NOMO-1 treated with DMSO at 0.1 percent for 48 hours (cell line): ENCODE measurements at regions not wholly inside any gene's neighbourhood (a gene's known extent, or its start where the extent isn't known, plus 50 kb on each side); places are given as distances from the start of the nearest gene placed in this dataset.

ENCODE experiments used
- DNase-seq: peaks from one replicate; lab custom pipeline; 2025; ENCODE audit not compliant: unreplicated experiment; lab: John Stamatoyannopoulos, UW

- no peak for DNase-seq
These were observed 304.3 kb upstream of the DPH6 start for GRCh38 chr15:35850284-35850683.

GRCh38 chr15:35851491-35851890, 305.5 kb upstream of the DPH6 start:
- no peak for DNase-seq

GRCh38 chr15:35852818-35853624, 307.1 kb upstream of the DPH6 start:
- no peak for DNase-seq

- DNase-seq: no peak
These were observed 308.4 kb upstream of the DPH6 start for GRCh38 chr15:35854316-35854715.

GRCh38 chr15:35857567-35858226, 311.7 kb upstream of the DPH6 start:
- no peak for DNase-seq

GRCh38 chr15:35858707-35859106, 312.7 kb upstream of the DPH6 start:
- DNase-seq: no peak

GRCh38 chr15:35863655-35864054, 317.7 kb upstream of the DPH6 start:
- DNase-seq: no peak

- no peak for DNase-seq
These were observed 321.4 kb upstream of the DPH6 start for GRCh38 chr15:35867356-35867755.

GRCh38 chr15:35871282-35871681, 325.3 kb upstream of the DPH6 start:
- DNase-seq: no peak

GRCh38 chr15:35871812-35872211, 325.8 kb upstream of the DPH6 start:
- DNase-seq: no peak

- no peak for DNase-seq
These were observed 326.6 kb upstream of the DPH6 start for GRCh38 chr15:35872577-35872976.

- DNase-seq: no peak
These were observed 328.4 kb upstream of the DPH6 start for GRCh38 chr15:35874260-35874905.

- DNase-seq: no peak
These were observed 330.8 kb upstream of the DPH6 start for GRCh38 chr15:35876762-35877161.

- no peak for DNase-seq
These were observed 334.9 kb upstream of the DPH6 start for GRCh38 chr15:35880896-35881295.

GRCh38 chr15:35885870-35886269, 339.9 kb upstream of the DPH6 start:
- no peak for DNase-seq

GRCh38 chr15:35886765-35887164, 340.8 kb upstream of the DPH6 start:
- DNase-seq: no peak

- DNase-seq: no peak
These were observed 342.9 kb upstream of the DPH6 start for GRCh38 chr15:35888815-35889214.

GRCh38 chr15:35907511-35907910, 361.5 kb upstream of the DPH6 start:
- DNase-seq: no peak

GRCh38 chr15:35909414-35909813, 363.4 kb upstream of the DPH6 start:
- no peak for DNase-seq

- DNase-seq: no peak
These were observed 364.3 kb upstream of the DPH6 start for GRCh38 chr15:35910227-35910626.

GRCh38 chr15:35911052-35911777, 365.2 kb upstream of the DPH6 start:
- DNase-seq: no peak
